OCI-LY3 (cell line): ENCODE measurements at regions not wholly inside any gene's neighbourhood (a gene's known extent, or its start where the extent isn't known, plus 50 kb on each side); places are given as distances from the start of the nearest gene placed in this dataset.

Experiments
- H2AFZ ChIP-seq: fragments of 200-600, 300-600 bp; shearing (Covaris generic); 2 replicates; pipeline ENCODE4 v1.6.0; 2014; ENCODE audit warnings: antibody characterized with exemption, low read depth, low read length
- H3K27ac ChIP-seq: fragments of 200-600, 300-600 bp; sonication (generic); 2 replicates; pipeline ENCODE4 v1.5.1; 2014; ENCODE audit warnings: mild to moderate bottlenecking, low read length, moderate library complexity, mixed read lengths
- H3K27me3 ChIP-seq: fragments of 200-600, 300-600 bp; sonication (generic); 2 replicates; pipeline ENCODE4 v1.6.1; 2014; ENCODE audit warnings: low read depth, low read length, mixed read lengths
- H3K36me3 ChIP-seq: fragments of 200-600, 300-600 bp; sonication (generic); replicated peaks from 2 replicates; pipeline ENCODE3; 2014; ENCODE audit warnings: low read depth, low read length, mixed read lengths
- H3K4me1 ChIP-seq: fragments of 300-600, 200-600 bp; sonication (generic); 2 replicates; pipeline ENCODE4 v1.6.1; 2014; ENCODE audit warnings: low read length, mixed read lengths
- H3K4me2 ChIP-seq: fragments of 200-600, 300-600 bp; sonication (generic); 2 replicates; pipeline ENCODE4 v1.6.1; 2014; ENCODE audit warnings: low read length, mixed read lengths
- H3K4me3 ChIP-seq: fragments of 300-600, 200-600 bp; sonication (generic); 2 replicates; pipeline ENCODE4 v1.5.1; 2014; ENCODE audit warnings: antibody characterized with exemption, mild to moderate bottlenecking, low read length, moderate library complexity
- H3K79me2 ChIP-seq: fragments of 300-600, 200-600 bp; shearing (Covaris generic); 2 replicates; pipeline ENCODE4 v1.6.1; 2014; ENCODE audit warnings: mild to moderate bottlenecking, low read length, mixed read lengths
- H3K9ac ChIP-seq: fragments of 300-600, 200-600 bp; shearing (Covaris generic); 2 replicates; pipeline ENCODE4 v1.6.0; 2014; ENCODE audit warnings: mild to moderate bottlenecking, low read length, moderate library complexity
- H3K9me3 ChIP-seq: fragments of 200-600, 300-600 bp; shearing (Covaris generic); 2 replicates; pipeline ENCODE4 v1.6.1; 2014; ENCODE audit warnings: low read length, mixed read lengths; ENCODE audit not compliant: insufficient read depth
- H4K20me1 ChIP-seq: fragments of 200-600, 300-600 bp; sonication (generic); 2 replicates; pipeline ENCODE4 v1.6.1; 2016; ENCODE audit warnings: low read length, mixed read lengths; ENCODE audit not compliant: insufficient read depth
- EZH2phosphoT487 ChIP-seq: fragments of 200-600 bp; shearing (Covaris generic); IDR thresholded peaks from 2 replicates; pipeline ENCODE4 v1.6.1; 2018; ENCODE audit warnings: antibody characterized with exemption, mixed run types, low read depth
- TF ChIP-seq, protein P1 (sequence below): fragments of 200-600, 300-600 bp; sonication (generic); IDR thresholded peaks from 2 replicates; pipeline ENCODE4 v1.5.1; 2014; ENCODE audit warnings: antibody characterized with exemption, low read length, low read depth

- no peak overlapping the region for H3K4me2 ChIP-seq
- H3K27me3 ChIP-seq: peaks cover 91% of the 10 kb centered on the region
- TF ChIP-seq, protein P1, sequence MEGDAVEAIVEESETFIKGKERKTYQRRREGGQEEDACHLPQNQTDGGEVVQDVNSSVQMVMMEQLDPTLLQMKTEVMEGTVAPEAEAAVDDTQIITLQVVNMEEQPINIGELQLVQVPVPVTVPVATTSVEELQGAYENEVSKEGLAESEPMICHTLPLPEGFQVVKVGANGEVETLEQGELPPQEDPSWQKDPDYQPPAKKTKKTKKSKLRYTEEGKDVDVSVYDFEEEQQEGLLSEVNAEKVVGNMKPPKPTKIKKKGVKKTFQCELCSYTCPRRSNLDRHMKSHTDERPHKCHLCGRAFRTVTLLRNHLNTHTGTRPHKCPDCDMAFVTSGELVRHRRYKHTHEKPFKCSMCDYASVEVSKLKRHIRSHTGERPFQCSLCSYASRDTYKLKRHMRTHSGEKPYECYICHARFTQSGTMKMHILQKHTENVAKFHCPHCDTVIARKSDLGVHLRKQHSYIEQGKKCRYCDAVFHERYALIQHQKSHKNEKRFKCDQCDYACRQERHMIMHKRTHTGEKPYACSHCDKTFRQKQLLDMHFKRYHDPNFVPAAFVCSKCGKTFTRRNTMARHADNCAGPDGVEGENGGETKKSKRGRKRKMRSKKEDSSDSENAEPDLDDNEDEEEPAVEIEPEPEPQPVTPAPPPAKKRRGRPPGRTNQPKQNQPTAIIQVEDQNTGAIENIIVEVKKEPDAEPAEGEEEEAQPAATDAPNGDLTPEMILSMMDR: no peak
- TF ChIP-seq EZH2phosphoT487: no peak
Observed at GRCh38 chr9:107142896-107143603, 140.0 kb upstream of the RAD23B start.

DNA sequence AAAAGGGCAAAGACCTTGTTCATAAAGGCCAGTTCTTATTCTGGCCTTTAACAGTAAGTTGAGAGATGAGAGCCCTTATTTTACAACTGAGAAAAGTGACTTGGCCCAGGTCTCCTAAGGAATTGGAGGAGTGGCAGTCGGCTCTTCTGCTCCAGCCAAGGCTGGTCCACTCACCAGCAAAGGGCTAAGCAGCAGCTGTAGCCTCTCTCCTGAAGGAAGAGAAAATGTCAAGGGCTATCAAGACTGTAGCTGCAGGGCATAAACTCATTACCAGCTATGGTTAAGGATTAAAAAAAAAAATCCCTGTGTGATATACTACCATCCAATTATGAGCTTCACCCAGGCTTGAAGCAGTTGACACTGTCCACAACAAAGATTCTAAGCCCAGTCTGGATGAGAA is 138.6 kb upstream of the RAD23B start:
- Histone ChIP-seq H2AFZ (no peak overlapping the region), H3K4me1 (peaks cover 10% of the 10 kb centered on the region), H4K20me1 (no peaks in the 10 kb centered on the region), H3K27me3 (peaks cover 92% of the 10 kb centered on the region), H3K9me3 (no peaks in the 10 kb centered on the region), H3K9ac (no peak overlapping the region), H3K36me3 (no peaks in the 10 kb centered on the region), H3K4me3 (no peak overlapping the region), H3K4me2 (no peak overlapping the region), H3K79me2 (no peaks in the 10 kb centered on the region), H3K27ac (no peak overlapping the region)
- TF ChIP-seq, protein P1: no peak
- TF ChIP-seq EZH2phosphoT487: no peak

More at GRCh38 chr9:107142896-107143603, 140.0 kb upstream of the RAD23B start:
- Histone ChIP-seq H2AFZ (no peak overlapping the region), H3K4me1 (peaks cover 10% of the 10 kb centered on the region), H3K36me3 (no peaks in the 10 kb centered on the region), H3K4me3 (no peak overlapping the region), H3K27ac (no peak overlapping the region), H3K9me3 (no peaks in the 10 kb centered on the region), H3K79me2 (no peaks in the 10 kb centered on the region), H3K9ac (no peak overlapping the region), H4K20me1 (no peaks in the 10 kb centered on the region)

DNA sequence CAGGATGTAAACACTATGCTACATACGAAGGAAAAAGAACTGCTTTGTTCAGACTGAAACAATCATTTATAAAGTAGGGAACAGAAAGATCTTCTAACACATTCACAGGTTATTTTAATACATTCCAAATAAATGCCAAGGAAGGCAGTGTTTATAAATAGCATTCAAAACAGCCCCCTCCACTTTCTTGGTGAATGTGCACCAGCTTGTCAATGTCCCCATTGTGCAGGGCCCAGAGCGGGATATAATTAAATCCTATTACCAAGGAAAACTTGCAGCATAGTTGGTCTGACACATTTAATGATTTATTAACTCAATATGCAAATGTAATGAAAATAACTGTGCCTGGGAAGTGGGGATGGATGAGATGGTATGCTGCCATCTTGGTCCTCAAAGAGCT is 135.9 kb upstream of the RAD23B start:
- Histone ChIP-seq H3K9me3 (peaks cover 7% of the 10 kb centered on the region; the same call in 1 of the 2 replicates), H3K4me2 (no peak overlapping the region), H3K79me2 (no peaks in the 10 kb centered on the region), H4K20me1 (no peaks in the 10 kb centered on the region), H3K4me3 (no peak overlapping the region), H3K36me3 (no peaks in the 10 kb centered on the region), H2AFZ (no peak overlapping the region), H3K9ac (no peak overlapping the region), H3K4me1 (peaks cover 8% of the 10 kb centered on the region), H3K27me3 (peaks cover 83% of the 10 kb centered on the region), H3K27ac (no peak overlapping the region)
- no peak for TF ChIP-seq EZH2phosphoT487
- TF ChIP-seq, protein P1: no peak

DNA sequence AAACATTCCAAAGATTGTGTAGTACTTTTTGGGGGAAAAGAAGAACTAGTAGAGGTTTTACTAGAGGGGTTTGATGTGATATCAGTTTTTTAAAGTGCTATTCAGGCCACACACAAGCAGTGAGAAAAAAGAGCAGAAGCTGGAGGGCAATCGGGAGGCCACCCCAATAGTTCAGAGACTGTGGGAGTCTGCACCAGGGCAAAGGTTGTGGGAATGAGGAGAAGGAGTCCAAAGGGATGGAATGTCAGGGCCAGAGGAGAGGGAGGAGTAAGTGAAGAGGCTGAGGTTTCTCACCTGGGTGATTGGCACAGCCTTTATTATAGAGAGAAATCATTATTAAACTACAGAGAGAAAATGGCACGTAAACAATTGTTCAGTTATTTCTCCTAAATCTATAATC is 134.9 kb upstream of the RAD23B start:
- Histone ChIP-seq H3K36me3 (no peaks in the 10 kb centered on the region), H3K9ac (no peak overlapping the region), H3K9me3 (peaks cover 7% of the 10 kb centered on the region; the same call in 1 of the 2 replicates), H3K4me1 (no peaks in the 10 kb centered on the region), H3K4me3 (no peak overlapping the region), H4K20me1 (no peaks in the 10 kb centered on the region), H3K79me2 (no peaks in the 10 kb centered on the region), H3K27me3 (peaks cover 83% of the 10 kb centered on the region), H3K4me2 (no peak overlapping the region), H2AFZ (no peak overlapping the region), H3K27ac (no peak overlapping the region)
- TF ChIP-seq, protein P1: no peak
- no peak for TF ChIP-seq EZH2phosphoT487
